WERI-Rb-1 (cell line): ENCODE measurements at regions not wholly inside any gene's neighbourhood (a gene's known extent, or its start where the extent isn't known, plus 50 kb on each side); places are given as distances from the start of the nearest gene placed in this dataset.

ENCODE experiments used
- DNase-seq: peaks from one replicate; pipeline ENCODE4 v3.0.0-alpha.2; 2020
- H3K27ac ChIP-seq: fragments of 250-450 bp; sonication (Bioruptor Pico); 2 replicates; pipeline ENCODE4 v1.5.1; 2020; ENCODE audit warnings: mild to moderate bottlenecking, moderate library complexity
- H3K27me3 ChIP-seq: fragments of 250-450 bp; sonication (Bioruptor Pico); 2 replicates; pipeline ENCODE4 v1.5.1; 2021; ENCODE audit warnings: mild to moderate bottlenecking, low read depth, moderate library complexity; ENCODE audit not compliant: insufficient read depth, severe bottlenecking
- H3K36me3 ChIP-seq: fragments of 250-450 bp; sonication (Bioruptor Pico); 2 replicates; pipeline ENCODE4 v1.5.1; 2020; ENCODE audit warnings: mild to moderate bottlenecking, moderate library complexity
- H3K4me3 ChIP-seq: 2 replicates; pipeline ENCODE4 v1.5.1; 2011; ENCODE audit warnings: low read depth, mild to moderate bottlenecking, control low read depth, low read length
- H3K9me3 ChIP-seq: fragments of 250-450 bp; sonication (Bioruptor Pico); 2 replicates; pipeline ENCODE4 v1.5.1; 2021; ENCODE audit warnings: mild to moderate bottlenecking, moderate library complexity; ENCODE audit not compliant: severe bottlenecking
- TF ChIP-seq, protein P1 (sequence below): IDR thresholded peaks from 2 replicates; pipeline ENCODE4 v1.5.1; 2011; ENCODE audit warnings: low read depth, mild to moderate bottlenecking, control low read depth, inconsistent platforms, low read length

DNA sequence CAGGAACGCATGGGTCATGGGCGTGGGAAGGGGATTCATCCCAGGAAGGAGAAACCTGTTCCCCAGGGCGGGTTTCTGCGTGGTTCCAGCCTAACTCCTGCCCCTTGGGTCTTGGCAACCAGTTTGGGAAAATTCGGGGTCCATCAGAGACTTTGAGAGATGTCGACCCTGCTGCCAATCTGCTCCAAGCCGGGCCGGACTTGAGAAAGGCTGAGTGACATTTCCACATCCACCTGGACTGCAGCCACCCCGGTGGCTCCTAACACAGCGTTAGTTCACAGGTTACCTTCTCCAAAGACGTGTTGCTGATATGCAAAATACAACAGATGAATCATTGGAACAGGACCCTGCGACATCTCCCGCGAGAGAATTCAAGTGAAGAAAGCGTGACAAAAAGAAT, 627.2 kb downstream of the IRX1 start:
- no peak for DNase-seq

DNA sequence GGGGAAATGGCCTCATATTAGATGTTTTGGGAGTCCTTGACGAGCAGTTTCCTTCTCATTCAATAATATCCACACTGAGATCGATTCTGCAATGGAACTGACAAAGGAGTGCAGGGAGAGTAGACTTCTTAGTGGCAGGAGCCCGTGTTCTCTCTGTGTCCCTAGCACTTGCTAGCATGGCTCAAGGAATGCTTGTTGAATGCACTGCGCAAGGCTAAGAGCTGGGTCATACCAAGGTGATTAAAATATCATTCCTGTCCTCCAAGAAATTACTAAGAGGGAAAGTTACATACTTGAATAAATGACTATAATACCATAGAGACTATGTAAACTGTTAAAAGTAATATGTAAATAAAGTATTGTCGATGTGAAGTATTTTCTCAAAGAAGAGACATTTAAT, 630.1 kb downstream of the IRX1 start:
- H3K36me3 ChIP-seq, result no peaks in the 10 kb centered on the region
- H3K27ac ChIP-seq, result no peak overlapping the region
- no peaks in the 10 kb centered on the region for H3K27me3 ChIP-seq
- H3K9me3 ChIP-seq, result no peaks in the 10 kb centered on the region
- no peak for DNase-seq
- TF ChIP-seq, protein P1, sequence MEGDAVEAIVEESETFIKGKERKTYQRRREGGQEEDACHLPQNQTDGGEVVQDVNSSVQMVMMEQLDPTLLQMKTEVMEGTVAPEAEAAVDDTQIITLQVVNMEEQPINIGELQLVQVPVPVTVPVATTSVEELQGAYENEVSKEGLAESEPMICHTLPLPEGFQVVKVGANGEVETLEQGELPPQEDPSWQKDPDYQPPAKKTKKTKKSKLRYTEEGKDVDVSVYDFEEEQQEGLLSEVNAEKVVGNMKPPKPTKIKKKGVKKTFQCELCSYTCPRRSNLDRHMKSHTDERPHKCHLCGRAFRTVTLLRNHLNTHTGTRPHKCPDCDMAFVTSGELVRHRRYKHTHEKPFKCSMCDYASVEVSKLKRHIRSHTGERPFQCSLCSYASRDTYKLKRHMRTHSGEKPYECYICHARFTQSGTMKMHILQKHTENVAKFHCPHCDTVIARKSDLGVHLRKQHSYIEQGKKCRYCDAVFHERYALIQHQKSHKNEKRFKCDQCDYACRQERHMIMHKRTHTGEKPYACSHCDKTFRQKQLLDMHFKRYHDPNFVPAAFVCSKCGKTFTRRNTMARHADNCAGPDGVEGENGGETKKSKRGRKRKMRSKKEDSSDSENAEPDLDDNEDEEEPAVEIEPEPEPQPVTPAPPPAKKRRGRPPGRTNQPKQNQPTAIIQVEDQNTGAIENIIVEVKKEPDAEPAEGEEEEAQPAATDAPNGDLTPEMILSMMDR, result no peak
- H3K4me3 ChIP-seq, result no peak overlapping the region

More for the DNA sequence above, 627.2 kb downstream of the IRX1 start:
- Histone ChIP-seq H3K27me3 (no peaks in the 10 kb centered on the region), H3K4me3 (no peak overlapping the region), H3K9me3 (no peaks in the 10 kb centered on the region), H3K36me3 (no peaks in the 10 kb centered on the region), H3K27ac (no peak overlapping the region)
- TF ChIP-seq, protein P1, result no peak

DNA sequence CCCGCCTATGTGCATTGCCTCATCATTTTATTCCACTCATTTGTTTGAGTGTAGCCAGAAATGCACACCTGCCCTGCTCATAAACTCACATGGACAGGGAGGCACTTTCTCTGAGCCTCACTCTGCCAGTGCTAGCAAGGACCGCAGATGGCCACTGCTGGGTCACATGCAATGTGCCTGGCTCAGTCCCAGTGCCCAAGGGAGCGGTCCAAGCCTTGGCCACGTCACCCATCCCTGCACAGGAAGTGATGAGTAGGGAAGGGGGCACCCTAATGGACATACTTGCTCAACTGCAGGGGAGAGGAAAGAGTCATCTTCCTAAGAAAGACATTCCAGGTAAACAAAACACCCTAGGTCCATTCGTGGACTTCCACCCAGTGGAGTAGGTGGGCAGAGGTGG, 630.9 kb downstream of the IRX1 start:
- TF ChIP-seq, protein P1, result no peak
- H3K36me3 ChIP-seq, result no peaks in the 10 kb centered on the region
- no peaks in the 10 kb centered on the region for H3K27me3 ChIP-seq
- no peaks in the 10 kb centered on the region for H3K9me3 ChIP-seq
- DNase-seq, result no peak
- no peak overlapping the region for H3K4me3 ChIP-seq
- no peak overlapping the region for H3K27ac ChIP-seq

DNA sequence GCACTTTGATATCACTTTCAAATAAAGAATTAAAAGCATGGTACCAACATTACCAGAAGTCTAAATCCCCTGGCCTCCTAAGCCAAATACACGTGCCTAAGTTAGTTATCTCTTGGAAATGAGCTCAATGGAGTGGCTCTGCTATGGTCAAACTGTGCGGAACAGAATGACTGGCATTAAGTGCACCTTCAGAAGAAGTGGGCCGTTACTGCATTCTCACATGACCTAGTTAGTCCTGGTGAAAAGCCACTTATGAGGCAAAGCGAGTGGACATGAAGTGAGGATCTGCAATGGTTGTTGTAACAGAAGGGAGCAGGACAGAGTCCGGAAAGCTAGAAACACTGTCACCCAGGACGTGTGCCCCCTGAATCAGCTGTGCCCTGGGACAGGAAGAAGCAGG, 633.1 kb downstream of the IRX1 start:
- TF ChIP-seq, protein P1, result no peak
- Histone ChIP-seq H3K4me3 (no peak overlapping the region), H3K9me3 (no peaks in the 10 kb centered on the region), H3K36me3 (no peaks in the 10 kb centered on the region), H3K27me3 (no peaks in the 10 kb centered on the region), H3K27ac (no peak overlapping the region)
- DNase-seq, result no peak

DNA sequence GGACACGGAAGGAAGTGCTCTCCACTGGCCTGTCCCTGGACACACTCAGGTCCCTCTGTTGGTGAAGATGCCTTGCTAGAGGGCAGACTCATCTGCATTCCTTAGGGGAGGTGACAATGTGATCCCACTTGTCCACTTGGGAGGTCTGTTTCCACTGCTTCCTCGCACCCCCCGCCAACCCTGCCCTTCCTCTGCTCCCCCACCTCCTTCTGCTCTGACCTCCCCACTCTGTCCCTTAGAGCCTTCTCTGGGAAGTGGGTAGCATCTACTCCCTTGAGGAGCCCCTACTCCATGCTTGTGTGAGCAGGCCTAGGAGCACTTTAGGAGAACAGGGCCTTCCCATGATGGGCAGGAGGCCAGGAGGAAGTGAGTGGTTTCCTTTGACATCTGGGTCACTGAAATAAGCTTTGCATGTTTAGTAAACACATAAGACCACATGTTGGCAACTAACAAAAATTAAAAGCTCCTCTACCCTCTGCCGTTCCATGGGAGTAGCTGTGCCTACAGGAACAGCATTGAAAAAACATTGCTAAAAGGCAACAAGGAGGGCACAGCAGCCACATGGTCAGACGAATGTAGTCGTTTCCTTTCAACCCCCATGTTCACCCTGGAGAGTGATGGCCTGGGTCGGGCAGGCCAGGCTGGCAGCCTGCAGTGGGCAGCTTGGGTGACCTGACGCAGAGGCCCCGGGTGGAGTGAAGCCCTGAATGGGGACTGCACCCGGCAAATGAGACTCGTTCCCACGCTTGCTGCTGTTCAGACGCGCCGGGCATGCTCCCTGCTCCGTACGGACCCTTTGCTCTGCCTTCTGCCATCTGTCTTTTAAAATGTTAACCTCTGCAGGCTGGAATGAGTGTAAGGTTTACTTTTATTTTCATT, 634.0 kb downstream of the IRX1 start:
- Histone ChIP-seq H3K27me3 (no peaks in the 10 kb centered on the region), H3K4me3 (no peak overlapping the region), H3K9me3 (peaks cover 4% of the 10 kb centered on the region), H3K36me3 (no peaks in the 10 kb centered on the region), H3K27ac (no peak overlapping the region)
- TF ChIP-seq, protein P1, result no peak
- DNase-seq, result no peak

DNA sequence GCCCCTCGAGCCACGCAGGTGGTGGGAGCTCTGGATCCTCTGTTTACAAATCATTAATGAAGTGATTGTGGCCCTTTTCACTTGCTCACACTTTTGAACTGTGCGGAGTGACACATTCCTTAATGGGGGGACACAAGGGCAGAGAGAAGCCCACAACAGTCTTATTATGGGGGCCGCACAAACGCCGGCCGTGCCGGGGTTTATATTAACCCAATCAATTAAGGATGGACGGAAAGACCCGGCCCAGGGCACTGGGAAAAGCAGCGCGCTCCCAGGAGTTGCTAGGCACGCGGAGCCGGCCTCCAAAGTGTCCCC, 634.8 kb downstream of the IRX1 start:
- Histone ChIP-seq H3K36me3 (no peaks in the 10 kb centered on the region), H3K27me3 (no peaks in the 10 kb centered on the region), H3K9me3 (peaks cover 5% of the 10 kb centered on the region), H3K4me3 (no peak overlapping the region), H3K27ac (no peak overlapping the region; the same call in 1 of the 2 replicates)
- TF ChIP-seq, protein P1, result no peak
- no peak for DNase-seq
